WTC11 (cell line): ENCODE measurements at regions not wholly inside any gene's neighbourhood (a gene's known extent, or its start where the extent isn't known, plus 50 kb on each side); places are given as distances from the start of the nearest gene placed in this dataset.

Experiments used
- ATAC-seq: fragments of 200-7000 bp; cut with Tn5 transposase; 2 replicates; pipeline ENCODE4 v1.10.0; 2021; ENCODE audit warnings: mild to moderate bottlenecking, moderate library complexity
- CTCF ChIA-PET: fragments of 300-600 bp; sonication (Branson Sonifier 250); formaldehyde crosslinking; loops from one replicate; lab custom pipeline; 2021; ENCODE audit warnings: antibody characterized with exemption; lab: Charles Lee
- POLR2A ChIA-PET: fragments of 350-600 bp; sonication (Branson Sonifier 250); formaldehyde crosslinking; loops from one replicate; lab custom pipeline; 2021; ENCODE audit warnings: antibody characterized with exemption; lab: Charles Lee
- DNase-seq: peaks from one replicate; pipeline ENCODE4 v3.0.0; 2021; ENCODE audit warnings: low spot score
- H3K27ac Mint-ChIP-seq: 2 replicates; pipeline ENCODE4 v1.8.0; 2021; ENCODE audit warnings: mixed read lengths
- H3K27me3 Mint-ChIP-seq: 2 replicates; pipeline ENCODE4 v1.8.0; 2021; ENCODE audit warnings: low read depth, mild to moderate bottlenecking, moderate library complexity, mixed read lengths
- H3K36me3 Mint-ChIP-seq: 2 replicates; pipeline ENCODE4 v1.8.0; 2021; ENCODE audit warnings: mixed read lengths
- H3K4me1 Mint-ChIP-seq: 2 replicates; pipeline ENCODE4 v1.8.0; 2022; ENCODE audit warnings: mixed read lengths
- H3K4me3 Mint-ChIP-seq: 2 replicates; pipeline ENCODE4 v1.8.0; 2021; ENCODE audit warnings: mild to moderate bottlenecking, moderate library complexity, mixed read lengths
- H3K9me3 Mint-ChIP-seq: 2 replicates; pipeline ENCODE4 v1.8.0; 2021; ENCODE audit warnings: mixed read lengths
- ATF2 ChIP-seq: sonication (generic); formaldehyde crosslinking; IDR thresholded peaks from 2 replicates; pipeline ENCODE4 v1.8.1; 2022; ENCODE audit warnings: low read depth, missing genetic modification reagents, borderline replicate concordance
- CBFB ChIP-seq: sonication (generic); formaldehyde crosslinking; IDR thresholded peaks from 2 replicates; pipeline ENCODE4 v1.8.1; 2022; ENCODE audit warnings: mild to moderate bottlenecking, low read depth, missing genetic modification reagents
- CREB1 ChIP-seq: sonication (generic); formaldehyde crosslinking; IDR thresholded peaks from 2 replicates; pipeline ENCODE4 v1.8.0; 2023; ENCODE audit warnings: mild to moderate bottlenecking, missing genetic modification reagents
- CREM ChIP-seq: sonication (generic); formaldehyde crosslinking; IDR thresholded peaks from 2 replicates; pipeline ENCODE4 v1.8.1; 2022; ENCODE audit warnings: mild to moderate bottlenecking, missing genetic modification reagents, moderate library complexity
- ERG ChIP-seq: fragments of 250-450 bp; sonication (Bioruptor Pico); IDR thresholded peaks from 2 replicates; pipeline ENCODE4 v1.8.0; 2021; ENCODE audit warnings: mild to moderate bottlenecking
- ETV6 ChIP-seq: sonication (generic); formaldehyde crosslinking; IDR thresholded peaks from 2 replicates; pipeline ENCODE4 v1.8.1; 2022; ENCODE audit warnings: mild to moderate bottlenecking, missing genetic modification reagents
- FOXP4 ChIP-seq: sonication (generic); formaldehyde crosslinking; IDR thresholded peaks from 2 replicates; pipeline ENCODE4 v1.8.0; 2022; ENCODE audit warnings: mild to moderate bottlenecking, missing genetic modification reagents
- GTF2I ChIP-seq: fragments of 250-450 bp; sonication (Bioruptor Pico); conservative IDR thresholded peaks from 2 replicates; pipeline ENCODE4 v1.4.0; 2021; ENCODE audit warnings: mild to moderate bottlenecking
- IRF1 ChIP-seq: sonication (generic); formaldehyde crosslinking; IDR thresholded peaks from 2 replicates; pipeline ENCODE4 v1.8.0; 2023; ENCODE audit warnings: missing genetic modification reagents
- NFATC4 ChIP-seq: fragments of 250-450 bp; sonication (Bioruptor Pico); IDR thresholded peaks from 2 replicates; pipeline ENCODE4 v1.9.0; 2021; ENCODE audit warnings: mild to moderate bottlenecking
- NFYB ChIP-seq: sonication (generic); formaldehyde crosslinking; conservative IDR thresholded peaks from 2 replicates; pipeline ENCODE4 v1.8.0; 2022; ENCODE audit warnings: low read depth, missing genetic modification reagents
- NR2C2 ChIP-seq: sonication (generic); formaldehyde crosslinking; IDR thresholded peaks from 2 replicates; pipeline ENCODE4 v1.8.0; 2022; ENCODE audit warnings: mild to moderate bottlenecking, missing genetic modification reagents
- PRDM15 ChIP-seq: sonication (generic); formaldehyde crosslinking; IDR thresholded peaks from 2 replicates; pipeline ENCODE4 v1.8.0; 2022; ENCODE audit warnings: missing genetic modification reagents
- PREB ChIP-seq: sonication (generic); formaldehyde crosslinking; IDR thresholded peaks from 2 replicates; pipeline ENCODE4 v1.8.1; 2022; ENCODE audit warnings: mild to moderate bottlenecking, missing genetic modification reagents, moderate library complexity, borderline replicate concordance
- SMAD4 ChIP-seq: sonication (generic); formaldehyde crosslinking; IDR thresholded peaks from 2 replicates; pipeline ENCODE4 v1.8.0; 2022; ENCODE audit warnings: mild to moderate bottlenecking, missing genetic modification reagents
- SOX15 ChIP-seq: fragments of 250-450 bp; sonication (Bioruptor Pico); IDR thresholded peaks from 2 replicates; pipeline ENCODE4 v1.9.0; 2021; ENCODE audit warnings: mild to moderate bottlenecking
- TEAD4 ChIP-seq: sonication (generic); formaldehyde crosslinking; IDR thresholded peaks from 2 replicates; pipeline ENCODE4 v1.8.0; 2022; ENCODE audit warnings: mild to moderate bottlenecking, missing genetic modification reagents
- ZNF121 ChIP-seq: sonication (generic); formaldehyde crosslinking; IDR thresholded peaks from 2 replicates; pipeline ENCODE4 v1.8.0; 2023; ENCODE audit warnings: missing genetic modification reagents
- ZNF263 ChIP-seq: sonication (generic); formaldehyde crosslinking; IDR thresholded peaks from 2 replicates; pipeline ENCODE4 v1.8.1; 2022; ENCODE audit warnings: low read depth, mild to moderate bottlenecking, moderate library complexity, missing genetic modification reagents

- TF ChIP-seq SOX15 (CRISPR knock-in tag) = no peak
- TF ChIP-seq CBFB (CRISPR knock-in tag) = no peak
- TF ChIP-seq FOXP4 (CRISPR knock-in tag) = no peak
- no peak for TF ChIP-seq ZNF121
- no peak for TF ChIP-seq NR2C2 (CRISPR knock-in tag)
- TF ChIP-seq ERG = no peak
- TF ChIP-seq ATF2 = no peak
- no peak for TF ChIP-seq PRDM15 (CRISPR knock-in tag)
- no peak for TF ChIP-seq SMAD4 (CRISPR knock-in tag)
- no peak for TF ChIP-seq NFATC4
- TF ChIP-seq PREB (CRISPR knock-in tag) = no peak
- TF ChIP-seq TEAD4 (CRISPR knock-in tag) = no peak
- no peak for TF ChIP-seq ETV6 (CRISPR knock-in tag)
- no peak for TF ChIP-seq IRF1 (CRISPR knock-in tag)
- TF ChIP-seq GTF2I (CRISPR knock-in tag) = no peak
- TF ChIP-seq NFYB (CRISPR knock-in tag) = no peak
- TF ChIP-seq CREM (CRISPR knock-in tag) = no peak
- no peak for TF ChIP-seq ZNF263 (CRISPR knock-in tag)
- TF ChIP-seq CREB1 = no peak
- ATAC-seq = no peak
- peaks cover 7% of the 10 kb centered on the region for H3K4me1 Mint-ChIP-seq
- no peak overlapping the region for H3K4me3 Mint-ChIP-seq
- no peaks in the 10 kb centered on the region for H3K9me3 Mint-ChIP-seq
- no peaks in the 10 kb centered on the region for H3K36me3 Mint-ChIP-seq
- CTCF ChIA-PET = no interaction called here
- no peak overlapping the region for H3K27ac Mint-ChIP-seq
- POLR2A ChIA-PET = no interaction called here
- H3K27me3 Mint-ChIP-seq = no peaks in the 10 kb centered on the region
- DNase-seq = no peak
These were observed 98.0 kb upstream of the DKK2 start for GRCh38 chr4:107133965-107134653.
